ENCODE measurements at regions not wholly inside any gene's neighbourhood (a gene's known extent, or its start where the extent isn't known, plus 50 kb on each side); places are given as distances from the start of the nearest gene placed in this dataset.

DNA sequence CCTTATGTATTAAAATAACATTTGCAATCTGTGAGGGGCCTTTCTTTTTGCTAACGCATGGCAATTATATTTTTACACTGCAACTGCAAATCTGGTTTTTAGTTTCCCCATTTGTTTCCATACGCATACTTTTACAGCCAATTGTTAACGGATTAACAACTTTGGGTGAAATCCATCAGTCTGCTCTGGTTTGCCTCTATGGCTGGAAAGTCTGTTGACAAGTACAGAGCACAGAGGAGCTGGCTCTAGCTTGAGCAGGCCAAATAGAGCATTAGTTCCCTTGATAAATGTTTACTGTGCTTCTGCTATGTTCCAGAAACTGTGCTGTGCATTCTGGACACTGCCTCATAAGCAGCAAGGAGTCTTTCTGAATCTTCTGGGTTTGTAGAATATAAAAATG lies 400.4 kb upstream of the KIF2A start:
- no peak for DNase-seq (ENCODE audit: low spot score)
- in situ Hi-C loops (cut with MboI; ENCODE audit: low pct_unique_long_range_greater_than_20kb, low sequenced_read_pairs, unreplicated experiment), result no loop called here
- TF ChIP-seq, protein P1, sequence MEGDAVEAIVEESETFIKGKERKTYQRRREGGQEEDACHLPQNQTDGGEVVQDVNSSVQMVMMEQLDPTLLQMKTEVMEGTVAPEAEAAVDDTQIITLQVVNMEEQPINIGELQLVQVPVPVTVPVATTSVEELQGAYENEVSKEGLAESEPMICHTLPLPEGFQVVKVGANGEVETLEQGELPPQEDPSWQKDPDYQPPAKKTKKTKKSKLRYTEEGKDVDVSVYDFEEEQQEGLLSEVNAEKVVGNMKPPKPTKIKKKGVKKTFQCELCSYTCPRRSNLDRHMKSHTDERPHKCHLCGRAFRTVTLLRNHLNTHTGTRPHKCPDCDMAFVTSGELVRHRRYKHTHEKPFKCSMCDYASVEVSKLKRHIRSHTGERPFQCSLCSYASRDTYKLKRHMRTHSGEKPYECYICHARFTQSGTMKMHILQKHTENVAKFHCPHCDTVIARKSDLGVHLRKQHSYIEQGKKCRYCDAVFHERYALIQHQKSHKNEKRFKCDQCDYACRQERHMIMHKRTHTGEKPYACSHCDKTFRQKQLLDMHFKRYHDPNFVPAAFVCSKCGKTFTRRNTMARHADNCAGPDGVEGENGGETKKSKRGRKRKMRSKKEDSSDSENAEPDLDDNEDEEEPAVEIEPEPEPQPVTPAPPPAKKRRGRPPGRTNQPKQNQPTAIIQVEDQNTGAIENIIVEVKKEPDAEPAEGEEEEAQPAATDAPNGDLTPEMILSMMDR (IDR thresholded peaks at IDR 0.05; ENCODE audit: extremely low read depth, insufficient read depth, missing control alignments), result no peak

GRCh38 chr5:61906820-61907219 lies 399.2 kb upstream of the KIF2A start:
- TF ChIP-seq, protein P1 (IDR thresholded peaks at IDR 0.05; ENCODE audit: extremely low read depth, insufficient read depth, missing control alignments), result no peak
- in situ Hi-C loops (cut with MboI; ENCODE audit: low pct_unique_long_range_greater_than_20kb, low sequenced_read_pairs, unreplicated experiment), result no loop called here
- DNase-seq (ENCODE audit: low spot score), result no peak

- DNase-seq (ENCODE audit: low spot score), result no peak
- TF ChIP-seq, protein P1 (IDR thresholded peaks at IDR 0.05; ENCODE audit: extremely low read depth, insufficient read depth, missing control alignments), result no peak
- in situ Hi-C loops (cut with MboI; ENCODE audit: low pct_unique_long_range_greater_than_20kb, low sequenced_read_pairs, unreplicated experiment), result no loop called here
Measured at GRCh38 chr5:61907995-61908394, 398.0 kb upstream of the KIF2A start.

- TF ChIP-seq, protein P1 (IDR thresholded peaks at IDR 0.05; ENCODE audit: extremely low read depth, insufficient read depth, missing control alignments), result no peak
Measured at GRCh38 chr5:61910771-61911170, 395.2 kb upstream of the KIF2A start.

DNA sequence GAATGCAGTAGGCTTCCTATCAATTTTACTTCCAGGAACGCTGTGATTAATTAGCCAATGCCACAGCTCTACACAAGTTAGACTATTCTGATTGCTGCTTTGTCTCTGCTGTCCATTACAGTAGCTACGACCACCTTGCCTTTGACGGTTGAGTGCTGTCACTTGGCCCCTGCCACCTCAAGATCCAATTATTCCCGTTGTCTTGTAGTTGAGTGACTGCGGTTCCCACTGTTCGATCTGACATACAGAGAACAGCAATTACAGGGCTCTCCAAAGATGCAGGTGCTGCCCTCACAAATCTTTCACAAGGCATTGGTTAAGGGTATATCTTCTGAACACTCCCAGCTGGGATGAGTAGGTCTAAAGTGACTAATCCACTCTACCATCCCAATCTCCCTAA lies 393.4 kb upstream of the KIF2A start:
- TF ChIP-seq, protein P1 (IDR thresholded peaks at IDR 0.05; ENCODE audit: extremely low read depth, insufficient read depth, missing control alignments), result no peak
- in situ Hi-C loops (cut with MboI; ENCODE audit: low pct_unique_long_range_greater_than_20kb, low sequenced_read_pairs, unreplicated experiment), result no loop called here
- DNase-seq (ENCODE audit: low spot score), result no peak

More at GRCh38 chr5:61910771-61911170, 395.2 kb upstream of the KIF2A start:
- in situ Hi-C loops (cut with MboI; ENCODE audit: low pct_unique_long_range_greater_than_20kb, low sequenced_read_pairs, unreplicated experiment), result no loop called here
- DNase-seq (ENCODE audit: low spot score), result no peak

DNA sequence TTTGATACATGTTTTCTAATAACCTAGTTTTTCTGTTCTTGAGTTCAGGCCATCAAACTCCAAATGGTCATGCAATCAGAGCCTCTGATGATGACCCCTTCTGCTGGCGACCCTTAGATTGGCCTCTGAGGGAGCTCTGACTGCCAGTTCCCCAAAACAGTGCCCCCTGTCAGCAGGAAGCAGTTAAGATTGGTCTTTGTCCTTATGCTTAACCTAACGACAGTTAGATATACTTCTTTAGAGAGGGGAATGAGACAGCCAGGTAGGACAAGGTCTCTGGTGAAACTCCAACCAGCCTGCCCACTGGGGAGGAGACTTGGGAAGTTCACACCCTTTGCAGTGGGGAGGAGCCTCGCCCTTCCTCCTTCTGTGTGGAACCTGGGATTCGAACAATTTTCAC lies 390.4 kb upstream of the KIF2A start:
- in situ Hi-C loops (cut with MboI; ENCODE audit: low pct_unique_long_range_greater_than_20kb, low sequenced_read_pairs, unreplicated experiment), result no loop called here
- TF ChIP-seq, protein P1 (IDR thresholded peaks at IDR 0.05; ENCODE audit: extremely low read depth, insufficient read depth, missing control alignments), result no peak
- no peak for DNase-seq (ENCODE audit: low spot score)

All from GM13977 (cell line).